Activated T-cell treated with anti-CD3 and anti-CD28 coated beads, Interleukin-2, amount 50 U/mL, for 4 hours (primary cell): ENCODE measurements at regions not wholly inside any gene's neighbourhood (a gene's known extent, or its start where the extent isn't known, plus 50 kb on each side); places are given as distances from the start of the nearest gene placed in this dataset.
"Not testable (repeated sequence)": the region's sequence is repeated elsewhere in the genome, so short reads cannot be mapped to it uniquely, and the experiment has no call there.

ENCODE experiments used
- ATAC-seq, 2 donors: fragments of 200-7000 bp; cut with Tn5 transposase; one replicate each; pipeline ENCODE4 v1.10.0; 2021
- DNase-seq: peaks from one replicate; pipeline ENCODE4 v3.0.0-alpha.2; 2020
- H3K27me3 Mint-ChIP-seq: one replicate; pipeline ENCODE4 v1.8.0; 2021; ENCODE audit warnings: low read depth, mixed read lengths
- H3K36me3 Mint-ChIP-seq: one replicate; pipeline ENCODE4 v1.8.0; 2022; ENCODE audit warnings: mixed read lengths; ENCODE audit not compliant: insufficient read depth
- H3K4me1 Mint-ChIP-seq: one replicate; pipeline ENCODE4 v1.8.0; 2021; ENCODE audit warnings: low read depth, mixed read lengths
- H3K4me3 Mint-ChIP-seq: one replicate; pipeline ENCODE4 v1.8.0; 2021; ENCODE audit warnings: mild to moderate bottlenecking, moderate library complexity, mixed read lengths
- H3K9me3 Mint-ChIP-seq: one replicate; pipeline ENCODE4 v1.8.0; 2021; ENCODE audit warnings: mixed read lengths

- H3K27me3 Mint-ChIP-seq = no peaks in the 10 kb centered on the region
- ATAC-seq = no peak
- no peak for DNase-seq
- H3K36me3 Mint-ChIP-seq = no peaks in the 10 kb centered on the region
- H3K4me1 Mint-ChIP-seq = no peaks in the 10 kb centered on the region
- no peak overlapping the region for H3K4me3 Mint-ChIP-seq
- no peaks in the 10 kb centered on the region for H3K9me3 Mint-ChIP-seq
Observed at GRCh38 chr4:128427832-128428366, 140.3 kb upstream of the PGRMC2 start.

GRCh38 chr4:128424527-128425497, 137.2 kb upstream of the PGRMC2 start:
- Mint-ChIP-seq H3K36me3 (no peaks in the 10 kb centered on the region), H3K4me3 (no peak overlapping the region)
- no peak for ATAC-seq

GRCh38 chr4:128422296-128422695, 134.7 kb upstream of the PGRMC2 start:
- not testable (repeated sequence) for H3K27me3 Mint-ChIP-seq, H3K4me1 Mint-ChIP-seq, H3K4me3 Mint-ChIP-seq, ATAC-seq, H3K9me3 Mint-ChIP-seq, H3K36me3 Mint-ChIP-seq, DNase-seq

More at GRCh38 chr4:128424527-128425497, 137.2 kb upstream of the PGRMC2 start:
- H3K4me1 Mint-ChIP-seq = no peaks in the 10 kb centered on the region
- DNase-seq = no peak
- H3K9me3 Mint-ChIP-seq = no peaks in the 10 kb centered on the region
- no peaks in the 10 kb centered on the region for H3K27me3 Mint-ChIP-seq

- H3K9me3 Mint-ChIP-seq = no peaks in the 10 kb centered on the region
- DNase-seq = no peak
- H3K36me3 Mint-ChIP-seq = no peaks in the 10 kb centered on the region
- ATAC-seq = no peak
- peaks cover 2% of the 10 kb centered on the region for H3K27me3 Mint-ChIP-seq
- no peaks in the 10 kb centered on the region for H3K4me1 Mint-ChIP-seq
- no peak overlapping the region for H3K4me3 Mint-ChIP-seq
Observed at GRCh38 chr4:128416921-128417320, 129.3 kb upstream of the PGRMC2 start.

GRCh38 chr4:128410037-128410436, 122.4 kb upstream of the PGRMC2 start:
- Mint-ChIP-seq H3K36me3 (peaks cover 1% of the 10 kb centered on the region), H3K27me3 (peaks cover 2% of the 10 kb centered on the region), H3K4me1 (no peaks in the 10 kb centered on the region), H3K4me3 (no peak overlapping the region), H3K9me3 (peaks cover 16% of the 10 kb centered on the region)
- DNase-seq (no peak), ATAC-seq (no peak)

- peaks cover 22% of the 10 kb centered on the region for H3K9me3 Mint-ChIP-seq
- no peak overlapping the region for H3K4me3 Mint-ChIP-seq
- no peak for ATAC-seq
- no peaks in the 10 kb centered on the region for H3K27me3 Mint-ChIP-seq
- DNase-seq = no peak
- no peaks in the 10 kb centered on the region for H3K4me1 Mint-ChIP-seq
- H3K36me3 Mint-ChIP-seq = peaks cover 5% of the 10 kb centered on the region
Observed at GRCh38 chr4:128403586-128403985, 116.0 kb upstream of the PGRMC2 start.

GRCh38 chr4:128394778-128395177, 107.2 kb upstream of the PGRMC2 start:
- ATAC-seq (no peak), DNase-seq (no peak)
- Mint-ChIP-seq H3K9me3 (no peaks in the 10 kb centered on the region), H3K4me3 (no peak overlapping the region), H3K4me1 (no peaks in the 10 kb centered on the region), H3K27me3 (no peaks in the 10 kb centered on the region), H3K36me3 (no peaks in the 10 kb centered on the region)

GRCh38 chr4:128393101-128393704, 105.6 kb upstream of the PGRMC2 start:
- no peak overlapping the region for H3K4me3 Mint-ChIP-seq
- H3K27me3 Mint-ChIP-seq = no peaks in the 10 kb centered on the region
- H3K4me1 Mint-ChIP-seq = no peaks in the 10 kb centered on the region
- ATAC-seq = no peak
- no peaks in the 10 kb centered on the region for H3K36me3 Mint-ChIP-seq
- no peak for DNase-seq
- H3K9me3 Mint-ChIP-seq = no peaks in the 10 kb centered on the region

GRCh38 chr4:128390475-128390996, 102.9 kb upstream of the PGRMC2 start:
- H3K4me3 Mint-ChIP-seq = no peak overlapping the region
- H3K36me3 Mint-ChIP-seq = no peaks in the 10 kb centered on the region
- no peaks in the 10 kb centered on the region for H3K4me1 Mint-ChIP-seq
- DNase-seq (no peak), ATAC-seq (no peak)
- no peaks in the 10 kb centered on the region for H3K27me3 Mint-ChIP-seq
- H3K9me3 Mint-ChIP-seq = no peaks in the 10 kb centered on the region

- Mint-ChIP-seq H3K36me3 (no peaks in the 10 kb centered on the region), H3K4me3 (no peak overlapping the region), H3K9me3 (no peaks in the 10 kb centered on the region), H3K27me3 (no peaks in the 10 kb centered on the region), H3K4me1 (no peaks in the 10 kb centered on the region)
- ATAC-seq (no peak), DNase-seq (no peak)
Observed at GRCh38 chr4:128388796-128389195, 101.2 kb upstream of the PGRMC2 start.

- ATAC-seq (no peak), DNase-seq (no peak)
- Mint-ChIP-seq H3K27me3 (no peaks in the 10 kb centered on the region), H3K36me3 (no peaks in the 10 kb centered on the region), H3K4me1 (no peaks in the 10 kb centered on the region), H3K4me3 (no peak overlapping the region), H3K9me3 (no peaks in the 10 kb centered on the region)
Observed at GRCh38 chr4:128388352-128388630, 100.7 kb upstream of the PGRMC2 start.

- Mint-ChIP-seq H3K4me3 (no peak overlapping the region), H3K4me1 (no peaks in the 10 kb centered on the region), H3K27me3 (no peaks in the 10 kb centered on the region), H3K9me3 (no peaks in the 10 kb centered on the region), H3K36me3 (no peaks in the 10 kb centered on the region)
- ATAC-seq (no peak), DNase-seq (no peak)
Observed at GRCh38 chr4:128387600-128388351, 100.2 kb upstream of the PGRMC2 start.

GRCh38 chr4:128386761-128387599, 99.4 kb upstream of the PGRMC2 start:
- ATAC-seq (no peak), DNase-seq (no peak)
- Mint-ChIP-seq H3K4me1 (no peaks in the 10 kb centered on the region), H3K27me3 (no peaks in the 10 kb centered on the region), H3K9me3 (no peaks in the 10 kb centered on the region), H3K4me3 (no peak overlapping the region), H3K36me3 (no peaks in the 10 kb centered on the region)
